Neural progenitor cell (in vitro differentiated cells): ENCODE measurements at regions not wholly inside any gene's neighbourhood (a gene's known extent, or its start where the extent isn't known, plus 50 kb on each side); places are given as distances from the start of the nearest gene placed in this dataset.
"Not testable (repeated sequence)": the region's sequence is repeated elsewhere in the genome, so short reads cannot be mapped to it uniquely, and the experiment has no call there.

Experiments
- DNase-seq: peaks from one replicate; pipeline ENCODE4 v3.0.0-alpha.2; 2016; ENCODE audit warnings: low spot score
- H2AFZ ChIP-seq: fragments of 200-600 bp; sonication (generic); replicated peaks from 2 replicates; pipeline ENCODE4 v1.6.1; 2016; ENCODE audit warnings: antibody characterized with exemption
- H3F3A ChIP-seq: fragments of 200-600 bp; sonication (generic); 2 replicates; pipeline ENCODE4 v1.6.1; 2016; ENCODE audit warnings: antibody characterized with exemption, low read depth
- H3K27ac ChIP-seq: fragments of 200-600 bp; sonication (generic); 2 replicates; pipeline ENCODE4 v1.5.1; 2016; ENCODE audit warnings: mild to moderate bottlenecking
- H3K27me3 ChIP-seq: fragments of 200-600 bp; sonication (generic); 2 replicates; pipeline ENCODE4 v1.6.1; 2016; ENCODE audit warnings: mild to moderate bottlenecking, moderate library complexity
- H3K36me3 ChIP-seq: fragments of 200-600 bp; sonication (generic); 2 replicates; pipeline ENCODE4 v1.5.1; 2016
- H3K4me1 ChIP-seq: fragments of 200-600 bp; sonication (generic); 2 replicates; pipeline ENCODE4 v1.6.1; 2016; ENCODE audit warnings: mixed run types
- H3K4me2 ChIP-seq: fragments of 200-600 bp; sonication (generic); 2 replicates; pipeline ENCODE4 v1.6.1; 2016
- H3K4me3 ChIP-seq: fragments of 200-600 bp; sonication (generic); 2 replicates; pipeline ENCODE4 v1.5.1; 2016
- H3K79me2 ChIP-seq: fragments of 200-600 bp; sonication (generic); 2 replicates; pipeline ENCODE4 v1.6.1; 2016; ENCODE audit warnings: low read depth
- H3K9ac ChIP-seq: fragments of 200-600 bp; sonication (generic); 2 replicates; pipeline ENCODE4 v1.6.1; 2016
- H3K9me3 ChIP-seq: fragments of 200-600 bp; sonication (generic); 2 replicates; pipeline ENCODE4 v1.5.1; 2016; ENCODE audit warnings: low read depth
- H4K20me1 ChIP-seq: fragments of 200-600 bp; sonication (generic); 2 replicates; pipeline ENCODE4 v1.6.1; 2016; ENCODE audit warnings: low read depth
- H3K27ac Mint-ChIP-seq: 3 replicates; pipeline ENCODE4 v1.8.0; 2021; ENCODE audit warnings: mixed read lengths
- H3K27me3 Mint-ChIP-seq: 2 replicates; pipeline ENCODE4 v1.8.0; 2022; ENCODE audit warnings: low read depth, mild to moderate bottlenecking, inconsistent platforms, moderate library complexity, mixed read lengths; ENCODE audit not compliant: insufficient read depth
- H3K36me3 Mint-ChIP-seq: 3 replicates; pipeline ENCODE4 v1.8.0; 2021; ENCODE audit warnings: mixed read lengths
- H3K4me1 Mint-ChIP-seq: 3 replicates; pipeline ENCODE4 v1.8.0; 2021; ENCODE audit warnings: mixed read lengths
- H3K4me3 Mint-ChIP-seq: 3 replicates; pipeline ENCODE4 v1.8.0; 2021; ENCODE audit warnings: mild to moderate bottlenecking, moderate library complexity, mixed read lengths
- H3K9me3 Mint-ChIP-seq: 3 replicates; pipeline ENCODE4 v1.8.0; 2020; ENCODE audit warnings: mixed read lengths
- CTCF ChIP-seq: fragments of 200-600 bp; sonication (generic); IDR thresholded peaks from 2 replicates; pipeline ENCODE4 v1.5.1; 2017; ENCODE audit warnings: antibody characterized with exemption, mild to moderate bottlenecking
- EZH2 ChIP-seq: fragments of 200-600 bp; sonication (generic); IDR thresholded peaks from 2 replicates; pipeline ENCODE4 v1.6.1; 2017; ENCODE audit warnings: antibody characterized with exemption, mild to moderate bottlenecking, moderate library complexity
- EZH2phosphoT487 ChIP-seq: fragments of 200-600 bp; sonication (generic); IDR thresholded peaks from 2 replicates; pipeline ENCODE4 v1.6.1; 2017; ENCODE audit warnings: antibody characterized with exemption

DNA sequence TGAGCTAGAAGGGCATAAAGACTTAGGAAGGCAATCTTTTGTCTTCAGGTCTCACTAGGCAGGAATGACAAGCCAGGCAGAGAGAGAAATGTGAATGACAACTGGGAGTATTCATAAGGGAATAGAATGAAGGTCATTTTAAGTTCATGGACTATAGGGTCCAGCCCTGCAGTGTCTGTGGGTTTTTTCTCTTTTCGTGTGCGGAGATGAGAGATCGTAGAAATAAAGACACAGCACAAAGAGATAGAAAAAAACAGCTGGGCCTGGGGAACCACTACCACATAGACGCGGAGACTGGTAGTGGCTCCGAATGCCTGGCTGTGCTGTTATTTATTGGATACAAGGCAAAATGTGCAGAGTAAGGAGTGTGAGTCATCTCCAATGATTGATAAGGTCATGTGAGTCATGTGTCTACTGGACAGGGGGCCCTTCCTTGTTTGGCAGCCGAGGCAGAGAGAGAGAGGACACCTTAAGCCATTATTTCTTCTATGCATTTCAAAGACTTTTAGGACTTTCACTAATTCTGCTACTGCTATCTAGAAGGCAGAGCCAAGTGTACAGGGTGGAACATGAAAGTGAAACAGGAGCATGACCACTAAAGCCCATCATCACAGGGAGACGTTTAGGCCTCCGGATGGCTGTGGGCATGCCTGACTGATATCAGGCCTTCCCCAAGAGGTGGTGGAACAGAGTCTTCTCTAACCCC lies 921.8 kb upstream of the PCDH10 start:
- no peak overlapping the region for H3K4me2 ChIP-seq
- no peak overlapping the region for H3K9ac ChIP-seq
- H2AFZ ChIP-seq, result peak overlapping the region; percentile 66
- H3K4me1 Mint-ChIP-seq, result no peaks in the 10 kb centered on the region
- no peaks in the 10 kb centered on the region for H3K4me1 ChIP-seq
- TF ChIP-seq EZH2phosphoT487, result no peak
- no peak overlapping the region for H3K27ac ChIP-seq
- no peaks in the 10 kb centered on the region for H3K27me3 Mint-ChIP-seq
- H3K9me3 ChIP-seq, result no peaks in the 10 kb centered on the region
- no peaks in the 10 kb centered on the region for H3K36me3 ChIP-seq
- no peak overlapping the region for H3K4me3 ChIP-seq
- H3K27ac Mint-ChIP-seq, result no peak overlapping the region
- no peaks in the 10 kb centered on the region for H3K79me2 ChIP-seq
- H3F3A ChIP-seq, result no peaks in the 10 kb centered on the region
- H3K4me3 Mint-ChIP-seq, result no peak overlapping the region
- H3K36me3 Mint-ChIP-seq, result no peaks in the 10 kb centered on the region
- no peak for DNase-seq
- H3K9me3 Mint-ChIP-seq, result no peaks in the 10 kb centered on the region
- no peaks in the 10 kb centered on the region for H4K20me1 ChIP-seq
- H3K27me3 ChIP-seq, result no peaks in the 10 kb centered on the region

- H3K9me3 Mint-ChIP-seq, H3K4me1 ChIP-seq, H3K27me3 ChIP-seq, H4K20me1 ChIP-seq, H3F3A ChIP-seq, H3K27ac ChIP-seq, H3K79me2 ChIP-seq, H3K36me3 ChIP-seq, H3K9ac ChIP-seq, H3K4me1 Mint-ChIP-seq, H3K27me3 Mint-ChIP-seq, H3K4me3 Mint-ChIP-seq, H3K27ac Mint-ChIP-seq, H3K4me3 ChIP-seq, H3K36me3 Mint-ChIP-seq, H3K9me3 ChIP-seq, H3K4me2 ChIP-seq: not testable (repeated sequence)
- DNase-seq, result peak; percentile 88
- H2AFZ ChIP-seq, result peak overlapping the region; percentile 66
- TF ChIP-seq CTCF, result peak; percentile 78
These were observed 921.3 kb upstream of the PCDH10 start for GRCh38 chr4:132227857-132228165.

DNA sequence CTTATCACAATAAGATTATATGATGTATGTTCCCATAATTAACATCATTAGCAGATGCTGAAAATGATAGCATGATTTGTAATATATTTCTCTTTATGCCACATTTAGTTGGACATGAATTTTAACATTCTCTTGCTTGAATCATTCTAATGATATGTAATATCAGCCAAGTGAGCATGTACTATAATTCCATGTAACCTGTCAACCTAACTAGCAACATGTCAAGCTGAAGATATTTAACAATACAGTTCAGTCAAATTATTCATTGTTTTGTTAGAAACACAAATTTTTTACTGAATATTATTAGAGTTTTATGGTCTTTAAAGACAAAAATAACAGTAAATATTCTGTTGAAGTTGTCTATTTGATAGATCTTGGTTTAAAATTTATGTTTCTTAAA lies 920.4 kb upstream of the PCDH10 start:
- Histone ChIP-seq H3K27me3 (no peaks in the 10 kb centered on the region), H3K79me2 (no peaks in the 10 kb centered on the region), H3K4me2 (no peak overlapping the region), H3K4me3 (no peak overlapping the region), H2AFZ (no peak overlapping the region), H3F3A (no peaks in the 10 kb centered on the region), H3K27ac (no peak overlapping the region), H3K9me3 (no peaks in the 10 kb centered on the region), H3K4me1 (no peaks in the 10 kb centered on the region), H4K20me1 (no peaks in the 10 kb centered on the region), H3K9ac (no peak overlapping the region), H3K36me3 (no peaks in the 10 kb centered on the region)
- no peaks in the 10 kb centered on the region for H3K27me3 Mint-ChIP-seq
- no peak for DNase-seq
- H3K4me1 Mint-ChIP-seq, result no peaks in the 10 kb centered on the region
- H3K27ac Mint-ChIP-seq, result no peak overlapping the region
- no peaks in the 10 kb centered on the region for H3K9me3 Mint-ChIP-seq
- TF ChIP-seq CTCF (no peak), EZH2phosphoT487 (no peak), EZH2 (no peak)
- no peaks in the 10 kb centered on the region for H3K36me3 Mint-ChIP-seq
- H3K4me3 Mint-ChIP-seq, result no peak overlapping the region

DNA sequence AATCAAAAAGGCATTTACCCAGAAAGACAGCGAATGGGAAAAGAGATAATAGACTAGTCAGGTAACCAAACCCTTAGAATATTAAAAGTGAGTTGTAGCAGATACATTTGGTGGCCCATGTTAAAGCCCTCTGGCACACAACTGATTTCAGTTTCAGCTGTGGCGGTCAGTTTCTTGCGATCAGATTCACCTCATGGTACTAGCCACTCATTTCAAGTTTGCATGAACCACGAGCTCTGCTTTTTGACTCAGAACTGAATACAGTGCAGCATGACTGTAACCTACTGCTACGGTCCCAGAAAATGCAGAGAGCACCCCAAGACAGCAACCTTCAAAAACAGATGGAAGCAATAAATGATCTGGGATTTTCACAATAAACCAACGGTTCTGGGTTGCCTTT lies 919.1 kb upstream of the PCDH10 start:
- Histone ChIP-seq H3K9ac (no peak overlapping the region), H2AFZ (peak overlapping the region; percentile 2), H3K27ac (no peak overlapping the region), H3K4me2 (no peak overlapping the region), H3K36me3 (no peaks in the 10 kb centered on the region), H3K4me1 (no peaks in the 10 kb centered on the region), H3F3A (no peaks in the 10 kb centered on the region), H3K4me3 (no peak overlapping the region), H4K20me1 (no peaks in the 10 kb centered on the region), H3K9me3 (no peaks in the 10 kb centered on the region), H3K79me2 (no peaks in the 10 kb centered on the region), H3K27me3 (no peaks in the 10 kb centered on the region)
- Mint-ChIP-seq H3K9me3 (no peaks in the 10 kb centered on the region), H3K36me3 (no peaks in the 10 kb centered on the region), H3K27me3 (no peaks in the 10 kb centered on the region), H3K4me1 (no peaks in the 10 kb centered on the region), H3K27ac (no peak overlapping the region), H3K4me3 (no peak overlapping the region)
- TF ChIP-seq EZH2phosphoT487 (no peak), CTCF (no peak), EZH2 (no peak)
- DNase-seq, result no peak
